ENCODE measurements at regions not wholly inside any gene's neighbourhood (a gene's known extent, or its start where the extent isn't known, plus 50 kb on each side); places are given as distances from the start of the nearest gene placed in this dataset.

DNA sequence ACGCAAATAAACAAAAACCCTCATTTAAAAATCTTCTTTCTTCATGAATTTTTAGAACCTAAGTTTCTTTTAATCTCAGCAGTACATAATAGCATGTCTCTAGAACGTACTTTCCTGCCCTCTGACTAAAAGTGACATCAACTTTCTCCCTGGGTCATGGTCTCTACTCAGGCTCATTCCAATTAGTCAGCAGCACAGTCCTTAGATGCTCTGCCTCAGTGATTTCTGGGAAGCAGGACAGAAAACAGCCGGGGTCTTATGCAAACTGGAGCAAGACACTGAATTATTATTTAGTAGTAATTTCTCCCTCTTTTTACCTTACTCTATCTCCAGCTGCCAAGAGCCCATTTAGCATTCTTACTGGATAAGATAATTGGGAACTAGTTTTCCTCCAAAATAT is 365.2 kb downstream of the TUSC7 start:
- no peak for DNase-seq
- Histone ChIP-seq H3K4me3 (ENCODE audit: low read length) (no peak overlapping the region), H3K9me2 (replicated peaks; ENCODE audit: low read length) (no peaks in the 10 kb centered on the region), H3K27ac (ENCODE audit: low read length) (no peak overlapping the region), H3K4me1 (ENCODE audit: insufficient read depth, low read length) (no peaks in the 10 kb centered on the region), H3F3A (ENCODE audit: low read length, unreplicated experiment) (no peaks in the 10 kb centered on the region), H3K9ac (ENCODE audit: low read length) (no peak overlapping the region), H4K20me1 (ENCODE audit: low read length) (no peaks in the 10 kb centered on the region), H3K36me3 (ENCODE audit: low read depth, low read length) (no peaks in the 10 kb centered on the region), H2AFZ (ENCODE audit: low read length) (no peak overlapping the region), H3K27me3 (ENCODE audit: low read length) (no peaks in the 10 kb centered on the region), H3K4me2 (ENCODE audit: low read length) (no peak overlapping the region), H3K79me2 (ENCODE audit: low read length) (no peaks in the 10 kb centered on the region), H3K9me3 (ENCODE audit: low read length) (no peaks in the 10 kb centered on the region)
- CTCF ChIA-PET: no interaction called here
- no peak for TF ChIP-seq EZH2 (IDR thresholded peaks at IDR 0.05; ENCODE audit: low read length, unreplicated experiment)
- TF ChIP-seq, protein P1, sequence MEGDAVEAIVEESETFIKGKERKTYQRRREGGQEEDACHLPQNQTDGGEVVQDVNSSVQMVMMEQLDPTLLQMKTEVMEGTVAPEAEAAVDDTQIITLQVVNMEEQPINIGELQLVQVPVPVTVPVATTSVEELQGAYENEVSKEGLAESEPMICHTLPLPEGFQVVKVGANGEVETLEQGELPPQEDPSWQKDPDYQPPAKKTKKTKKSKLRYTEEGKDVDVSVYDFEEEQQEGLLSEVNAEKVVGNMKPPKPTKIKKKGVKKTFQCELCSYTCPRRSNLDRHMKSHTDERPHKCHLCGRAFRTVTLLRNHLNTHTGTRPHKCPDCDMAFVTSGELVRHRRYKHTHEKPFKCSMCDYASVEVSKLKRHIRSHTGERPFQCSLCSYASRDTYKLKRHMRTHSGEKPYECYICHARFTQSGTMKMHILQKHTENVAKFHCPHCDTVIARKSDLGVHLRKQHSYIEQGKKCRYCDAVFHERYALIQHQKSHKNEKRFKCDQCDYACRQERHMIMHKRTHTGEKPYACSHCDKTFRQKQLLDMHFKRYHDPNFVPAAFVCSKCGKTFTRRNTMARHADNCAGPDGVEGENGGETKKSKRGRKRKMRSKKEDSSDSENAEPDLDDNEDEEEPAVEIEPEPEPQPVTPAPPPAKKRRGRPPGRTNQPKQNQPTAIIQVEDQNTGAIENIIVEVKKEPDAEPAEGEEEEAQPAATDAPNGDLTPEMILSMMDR (conservative IDR thresholded peaks at IDR 0.05; ENCODE audit: low read depth, low read length): no peak
- no peak for TF ChIP-seq EZH2phosphoT487 (IDR thresholded peaks at IDR 0.05; ENCODE audit: borderline replicate concordance, low read length)
- intact Hi-C loops (cut with micrococcal nuclease): no loop called here
- POLR2A ChIA-PET (ENCODE audit: unreplicated experiment): no interaction called here
- ATAC-seq: no peak
- BruUV-seq (replicated peaks): no TSS peak

DNA sequence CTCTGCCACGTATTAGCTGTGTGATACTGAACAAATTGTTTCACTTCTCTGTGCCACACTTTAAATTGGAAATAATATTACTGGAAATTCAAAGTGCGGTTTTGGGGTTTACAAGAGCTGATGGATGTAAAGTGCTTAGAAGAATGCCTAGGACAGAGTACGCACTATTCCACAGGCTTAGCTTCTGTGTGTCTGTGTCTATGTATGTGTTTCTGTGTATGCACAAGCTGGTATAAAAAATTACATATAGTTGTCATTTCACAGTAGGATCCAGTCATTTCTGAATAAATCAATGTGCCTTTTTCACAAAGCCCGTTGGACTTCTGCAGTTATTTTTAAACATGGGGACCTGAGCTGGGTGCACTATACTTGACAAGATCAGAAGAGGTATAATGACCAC is 370.4 kb downstream of the TUSC7 start:
- Histone ChIP-seq H3K27me3 (ENCODE audit: low read length) (no peaks in the 10 kb centered on the region), H2AFZ (ENCODE audit: low read length) (no peak overlapping the region), H3K4me1 (ENCODE audit: insufficient read depth, low read length) (no peaks in the 10 kb centered on the region), H3K4me3 (ENCODE audit: low read length) (no peak overlapping the region), H3K36me3 (ENCODE audit: low read depth, low read length) (no peaks in the 10 kb centered on the region), H3K27ac (ENCODE audit: low read length) (no peak overlapping the region), H3K9ac (ENCODE audit: low read length) (no peak overlapping the region), H3K79me2 (ENCODE audit: low read length) (no peaks in the 10 kb centered on the region), H3F3A (ENCODE audit: low read length, unreplicated experiment) (no peaks in the 10 kb centered on the region), H3K9me2 (replicated peaks; ENCODE audit: low read length) (no peaks in the 10 kb centered on the region), H3K9me3 (ENCODE audit: low read length) (peaks cover 10% of the 10 kb centered on the region; the same call in 1 of the 2 replicates), H3K4me2 (ENCODE audit: low read length) (no peak overlapping the region), H4K20me1 (ENCODE audit: low read length) (no peaks in the 10 kb centered on the region)
- DNase-seq: no peak
- TF ChIP-seq EZH2 (IDR thresholded peaks at IDR 0.05; ENCODE audit: low read length, unreplicated experiment): no peak
- POLR2A ChIA-PET (ENCODE audit: unreplicated experiment): no interaction called here
- intact Hi-C loops (cut with micrococcal nuclease): no loop called here
- no TSS peak for BruUV-seq (replicated peaks)
- ATAC-seq: no peak
- CTCF ChIA-PET: no interaction called here

DNA sequence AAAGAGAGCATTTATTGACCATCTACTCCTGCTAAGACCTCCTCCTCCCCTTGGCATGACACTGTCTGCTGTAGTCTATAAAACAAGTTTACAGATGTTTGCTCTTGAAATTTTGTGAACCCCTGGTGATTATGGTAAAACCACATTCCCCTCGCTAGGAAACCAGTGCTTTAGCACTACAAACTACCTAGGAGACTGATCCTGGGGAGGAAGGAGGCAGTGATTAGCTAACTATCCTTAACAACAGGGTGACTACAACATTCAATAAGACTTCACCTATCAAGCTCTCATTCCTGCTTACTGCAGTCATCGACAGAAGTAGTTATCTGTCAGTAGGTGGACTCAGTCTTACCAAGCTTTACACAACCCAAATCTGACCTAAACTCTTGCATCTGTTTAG is 371.3 kb downstream of the TUSC7 start:
- Histone ChIP-seq H3K27me3 (ENCODE audit: low read length) (no peaks in the 10 kb centered on the region), H3K79me2 (ENCODE audit: low read length) (no peaks in the 10 kb centered on the region), H3F3A (ENCODE audit: low read length, unreplicated experiment) (no peaks in the 10 kb centered on the region), H4K20me1 (ENCODE audit: low read length) (no peaks in the 10 kb centered on the region), H3K4me2 (ENCODE audit: low read length) (no peak overlapping the region), H3K9ac (ENCODE audit: low read length) (no peak overlapping the region), H3K9me2 (replicated peaks; ENCODE audit: low read length) (no peaks in the 10 kb centered on the region), H3K4me1 (ENCODE audit: insufficient read depth, low read length) (no peaks in the 10 kb centered on the region), H2AFZ (ENCODE audit: low read length) (no peak overlapping the region), H3K36me3 (ENCODE audit: low read depth, low read length) (no peaks in the 10 kb centered on the region), H3K4me3 (ENCODE audit: low read length) (no peak overlapping the region), H3K9me3 (ENCODE audit: low read length) (peaks cover 16% of the 10 kb centered on the region; the same call in 1 of the 2 replicates), H3K27ac (ENCODE audit: low read length) (no peak overlapping the region)
- intact Hi-C loops (cut with micrococcal nuclease): no loop called here
- CTCF ChIA-PET: interaction anchor here (0.7 kb wide), 1 partner anchor 63 kb away, joined by 4 read pairs; no protein-coding TSS in a partner anchor
- BruUV-seq (replicated peaks): no TSS peak
- DNase-seq (no peak), ATAC-seq (no peak)
- POLR2A ChIA-PET (ENCODE audit: unreplicated experiment): no interaction called here
- TF ChIP-seq EZH2phosphoT487 (IDR thresholded peaks at IDR 0.05; ENCODE audit: borderline replicate concordance, low read length) (no peak), EZH2 (IDR thresholded peaks at IDR 0.05; ENCODE audit: low read length, unreplicated experiment) (no peak)
- TF ChIP-seq, protein P1 (conservative IDR thresholded peaks at IDR 0.05; ENCODE audit: low read depth, low read length): no peak

All from PC-3 (cell line).